ENCODE measurements at regions not wholly inside any gene's neighbourhood (a gene's known extent, or its start where the extent isn't known, plus 50 kb on each side); places are given as distances from the start of the nearest gene placed in this dataset.

DNA sequence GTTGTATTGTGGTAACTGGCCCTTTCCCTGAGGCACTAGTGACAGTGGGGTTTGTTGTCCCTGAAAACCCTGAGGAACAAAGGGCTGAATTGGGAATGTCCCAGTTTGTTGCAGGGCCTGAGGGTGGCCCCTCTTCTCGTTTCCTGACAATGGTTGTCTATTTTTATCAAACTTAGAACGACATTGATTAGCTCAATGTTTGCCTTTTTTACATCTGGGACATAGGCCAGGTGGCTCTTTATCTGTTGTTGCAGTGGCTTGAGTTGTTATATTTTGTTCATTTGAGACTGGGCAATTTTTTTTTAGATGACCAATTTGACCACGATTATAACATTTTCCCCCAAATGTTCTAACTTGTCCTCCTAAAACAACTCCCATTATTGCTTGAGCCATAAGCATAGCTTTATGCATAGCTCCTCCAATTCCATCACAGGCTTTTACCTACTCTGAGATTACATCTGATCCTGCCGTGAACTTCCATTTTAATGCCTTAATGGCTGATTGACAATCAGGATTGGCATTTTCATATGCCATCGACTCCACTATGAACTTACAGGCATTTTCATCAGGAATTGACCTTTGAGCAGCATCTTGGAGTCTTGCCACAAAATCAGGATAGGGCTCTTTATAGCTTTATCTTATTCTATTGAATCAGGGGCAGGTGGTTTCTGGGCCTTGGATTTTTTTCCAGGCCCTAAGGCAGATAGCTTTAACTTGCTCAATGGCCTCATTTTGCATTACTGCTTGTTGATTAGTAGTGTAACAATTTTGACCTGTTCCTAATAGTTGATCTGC, 604.3 kb downstream of the ALG10 start:
- Histone ChIP-seq H3K27me3 (ENCODE audit: insufficient read depth, low read length, poor library complexity) (no peaks in the 10 kb centered on the region), H2BK15ac (replicated peaks; ENCODE audit: low read depth) (no peak overlapping the region), H3K56ac (ENCODE audit: low read length) (no peak overlapping the region), H2AK5ac (ENCODE audit: low read length) (no peak overlapping the region), H2BK120ac (ENCODE audit: low read depth, low read length) (no peak overlapping the region), H4K8ac (ENCODE audit: low read depth, low read length) (no peak overlapping the region), H2BK5ac (ENCODE audit: low read length) (no peak overlapping the region), H3K4me3 (ENCODE audit: low read length) (no peak overlapping the region), H3K27ac (ENCODE audit: low read depth, low read length) (no peak overlapping the region), H3K4me2 (ENCODE audit: low read length) (no peak overlapping the region), H3K4ac (ENCODE audit: low read depth, low read length) (no peak overlapping the region), H3K79me2 (ENCODE audit: control insufficient read depth, insufficient read depth, low read length) (no peaks in the 10 kb centered on the region), H3K4me1 (ENCODE audit: control insufficient read depth, low read depth, low read length) (no peaks in the 10 kb centered on the region), H3K18ac (ENCODE audit: low read length) (no peak overlapping the region), H3K23ac (ENCODE audit: low read length) (no peak overlapping the region), H3K36me3 (ENCODE audit: control insufficient read depth, insufficient read depth, low read length) (no peaks in the 10 kb centered on the region), H3K79me1 (ENCODE audit: low read length) (no peaks in the 10 kb centered on the region), H4K5ac (ENCODE audit: low read length) (no peak overlapping the region), H3K9ac (ENCODE audit: low read length) (no peak overlapping the region)
- no CpG with 5 or more reads among the region's 5 CpGs for WGBS (ENCODE audit: extremely low coverage, insufficient coverage, low lambda C conversion rate)
- no peak for DNase-seq

Data from mesendoderm (in vitro differentiated cells).